ENCODE measurements at regions not wholly inside any gene's neighbourhood (a gene's known extent, or its start where the extent isn't known, plus 50 kb on each side); places are given as distances from the start of the nearest gene placed in this dataset.
"Not testable (repeated sequence)": the region's sequence is repeated elsewhere in the genome, so short reads cannot be mapped to it uniquely, and the experiment has no call there.

GRCh38 chr14:43729143-43729542 is 777.9 kb downstream of the FSCB start:
- TF ChIP-seq CTCF (IDR thresholded peaks at IDR 0.05), result no peak
- TF ChIP-seq POLR2A (IDR thresholded peaks at IDR 0.05), result no peak
- H3K4me3 ChIP-seq (replicated peaks in 1 of 3), result no peak overlapping the region
- H3K27me3 ChIP-seq, result no peaks in the 10 kb centered on the region
- no peaks in the 10 kb centered on the region for H3K9me3 ChIP-seq
- intact Hi-C loops (cut with DNase I), result no loop called here
- 63 to 64% methylated on average over 4 of the region's 4 CpGs for WGBS, 2 donors
- no peaks in the 10 kb centered on the region for H3K4me1 ChIP-seq
- no peaks in the 10 kb centered on the region for H3K36me3 ChIP-seq
- H3K27ac ChIP-seq, result no peak overlapping the region
- DNase-seq, result no peak

GRCh38 chr14:43706900-43707299 is 800.2 kb downstream of the FSCB start:
- Histone ChIP-seq H3K27ac (no peak overlapping the region), H3K36me3 (no peaks in the 10 kb centered on the region), H3K9me3 (no peaks in the 10 kb centered on the region), H3K4me1 (no peaks in the 10 kb centered on the region), H3K27me3 (no peaks in the 10 kb centered on the region), H3K4me3 (replicated peaks in 1 of 3) (no peak overlapping the region)
- TF ChIP-seq CTCF (IDR thresholded peaks at IDR 0.05) (no peak), POLR2A (IDR thresholded peaks at IDR 0.05) (no peak)
- intact Hi-C loops (cut with DNase I), result no loop called here
- DNase-seq, result no peak

GRCh38 chr14:43698561-43699284 is 808.4 kb downstream of the FSCB start:
- 90 to 91% methylated on average over 17 to 19 of the region's 20 CpGs for WGBS, 2 donors

GRCh38 chr14:43697003-43697402 is 810.1 kb downstream of the FSCB start:
- TF ChIP-seq POLR2A (IDR thresholded peaks at IDR 0.05), result no peak
- TF ChIP-seq CTCF (IDR thresholded peaks at IDR 0.05), result no peak
- Histone ChIP-seq H3K4me1 (no peaks in the 10 kb centered on the region), H3K4me3 (replicated peaks in 1 of 3) (no peak overlapping the region), H3K36me3 (no peaks in the 10 kb centered on the region), H3K9me3 (no peaks in the 10 kb centered on the region), H3K27me3 (no peaks in the 10 kb centered on the region), H3K27ac (no peak overlapping the region)
- 92 to 94% methylated on average over 1 of the region's 1 CpG for WGBS, 2 donors
- no peak for DNase-seq
- intact Hi-C loops (cut with DNase I), result no loop called here

More at GRCh38 chr14:43698561-43699284, 808.4 kb downstream of the FSCB start:
- DNase-seq; intact Hi-C loops (cut with DNase I); H3K36me3 ChIP-seq; H3K9me3 ChIP-seq; H3K27ac ChIP-seq; H3K4me3 ChIP-seq (replicated peaks in 1 of 3); H3K4me1 ChIP-seq; H3K27me3 ChIP-seq: not testable (repeated sequence)

- intact Hi-C loops (cut with DNase I), result no loop called here
Observed at GRCh38 chr14:43692706-43693105, 814.4 kb downstream of the FSCB start.

More at GRCh38 chr14:43692706-43693105, 814.4 kb downstream of the FSCB start:
- Histone ChIP-seq H3K4me3 (replicated peaks in 1 of 3) (no peak overlapping the region), H3K4me1 (no peaks in the 10 kb centered on the region), H3K9me3 (no peaks in the 10 kb centered on the region), H3K27ac (no peak overlapping the region), H3K27me3 (no peaks in the 10 kb centered on the region), H3K36me3 (no peaks in the 10 kb centered on the region)
- TF ChIP-seq CTCF (IDR thresholded peaks at IDR 0.05) (no peak), POLR2A (IDR thresholded peaks at IDR 0.05) (no peak)
- 86 to 87% methylated on average over 1 of the region's 1 CpG for WGBS, 2 donors
- no peak for DNase-seq

Measured in thyroid gland (tissue), 4 donors.